K562 (cell line): ENCODE measurements at regions not wholly inside any gene's neighbourhood (a gene's known extent, or its start where the extent isn't known, plus 50 kb on each side); places are given as distances from the start of the nearest gene placed in this dataset.

Experiments used
- ATAC-seq: fragments of 200-7000 bp; cut with Tn5 transposase; 3 replicates; pipeline ENCODE4 v1.9.1; 2020; ENCODE audit warnings: moderate library complexity
- BruUV-seq: library from RNA; stranded (reverse); fragments of 400-500 nt; replicated peaks from 2 replicates; lab custom pipeline; 2021; lab: Mats Ljungman, UMichigan
- CTCF ChIA-PET: fragments of 300-600 bp; formaldehyde crosslinking; extraction: SDS; loops from one replicate; lab custom pipeline; 2021; ENCODE audit warnings: low intra/inter-chr PET ratio; lab: Yijun Ruan, JAX
- POLR2A ChIA-PET: fragments of 300-600, 350-650 bp; sonication (Branson Sonifier 250); formaldehyde crosslinking; extraction: SDS; loops from one replicate; lab custom pipeline; 2021; ENCODE audit warnings: antibody characterized with exemption, inconsistent platforms; lab: Yijun Ruan, JAX
- DNase-seq, 4 experiments: peaks; one replicate each; pipeline versions ENCODE4 v3.0.0 to v3.0.0-alpha.2; 2011 to 2018; ENCODE audit warnings: low spot score in 3 of 4, mixed read lengths in 3 of 4; ENCODE audit errors: extremely low read depth in 1 of 4
- FAIRE-seq: peaks from 2 replicates; lab custom pipeline; 2011; peaks lifted over from hg19 to GRCh38; lab: Jason Lieb, UNC
- H2AFZ ChIP-seq: 2 replicates; pipeline ENCODE4 v1.6.0; 2011; ENCODE audit warnings: low read depth, low read length, control low read depth, inconsistent platforms
- H3K27ac ChIP-seq: fragments of 200-600 bp; 3 replicates; pipeline ENCODE4 v1.8.0; 2011; ENCODE audit warnings: low read depth, mild to moderate bottlenecking, control low read depth, inconsistent platforms, low read length, moderate library complexity, mixed read lengths; ENCODE audit errors: extremely low read depth
- H3K27me3 ChIP-seq, 2 experiments: fragments of 300-600 bp in 1 of 2; 2 replicates in 1 of 2; 3 replicates in 1 of 2; pipeline versions ENCODE4 v1.6.0 to v1.8.0; 2011; ENCODE audit warnings: inconsistent platforms in 2 of 2, low read length in 2 of 2, mild to moderate bottlenecking in 1 of 2, mixed read lengths in 1 of 2, moderate library complexity in 1 of 2; ENCODE audit not compliant: control insufficient read depth in 2 of 2, insufficient read depth in 2 of 2
- H3K36me3 ChIP-seq: fragments of 300-600 bp; 3 replicates; pipeline ENCODE4 v1.8.0; 2011; ENCODE audit warnings: mild to moderate bottlenecking, low read length, inconsistent platforms; ENCODE audit not compliant: control insufficient read depth, insufficient read depth
- H3K4me1 ChIP-seq, 2 experiments: fragments of 200-600 bp in 1 of 2; replicated peaks in 1 of 2; 2 replicates in 1 of 2; 3 replicates in 1 of 2; pipeline versions ENCODE4 v1.5.1 to v1.8.0; 2011; ENCODE audit warnings: inconsistent platforms in 2 of 2, low read length in 2 of 2, mild to moderate bottlenecking in 1 of 2, mixed read lengths in 1 of 2, moderate library complexity in 1 of 2; ENCODE audit not compliant: control insufficient read depth in 2 of 2, insufficient read depth in 2 of 2
- H3K4me2 ChIP-seq: 2 replicates; pipeline ENCODE4 v1.6.1; 2011; ENCODE audit warnings: low read length, control low read depth, inconsistent platforms, mixed read lengths; ENCODE audit not compliant: insufficient read depth
- H3K4me3 ChIP-seq: fragments of 200-600 bp; sonication (generic), shearing (Covaris generic); 2 replicates; pipeline ENCODE4 v1.5.1; 2016; ENCODE audit warnings: control low read depth, inconsistent platforms
- H3K79me2 ChIP-seq: fragments of 200-600 bp; 3 replicates; pipeline ENCODE4 v1.8.0; 2011; ENCODE audit warnings: low read length, inconsistent platforms; ENCODE audit not compliant: control insufficient read depth, insufficient read depth
- H3K9ac ChIP-seq, 2 experiments: 2 replicates each; pipeline versions ENCODE4 v1.6.0 to v1.6.1; 2011; ENCODE audit warnings: low read depth in 2 of 2, low read length in 2 of 2, control low read depth in 1 of 2, inconsistent platforms in 1 of 2, mild to moderate bottlenecking in 1 of 2, mixed read lengths in 1 of 2; ENCODE audit not compliant: insufficient read depth in 1 of 2
- H3K9me1 ChIP-seq: one replicate; pipeline ENCODE4 v1.6.0; 2011; ENCODE audit warnings: inconsistent platforms, mild to moderate bottlenecking, low read length, moderate library complexity; ENCODE audit not compliant: control insufficient read depth, insufficient read depth
- H3K9me3 ChIP-seq: replicated peaks from 2 replicates; pipeline ENCODE4 v1.5.1; 2011; ENCODE audit warnings: low read depth, low read length, inconsistent platforms; ENCODE audit not compliant: control insufficient read depth, insufficient read depth
- H4K20me1 ChIP-seq: replicated peaks from 2 replicates; pipeline ENCODE4 v1.6.1; 2011; ENCODE audit warnings: low read length, inconsistent platforms, mixed read lengths; ENCODE audit not compliant: control insufficient read depth, insufficient read depth
- SNIP1 ChIP-seq: fragments of 450-650 bp; IDR thresholded peaks from 2 replicates; pipeline ENCODE4 v1.7.1; 2017; ENCODE audit warnings: low read depth, mild to moderate bottlenecking
- ZBTB34 ChIP-seq: fragments of 250-450 bp; sonication (Bioruptor Pico); IDR thresholded peaks from 2 replicates; pipeline ENCODE4 v1.8.0; 2021; ENCODE audit warnings: mild to moderate bottlenecking, moderate library complexity
- ZNF12 ChIP-seq: sonication (generic); formaldehyde crosslinking; IDR thresholded peaks from 2 replicates; pipeline ENCODE4 v1.4.0; 2020; ENCODE audit warnings: mild to moderate bottlenecking, missing genetic modification reagents
- ZNF140 ChIP-seq: fragments of 250-450 bp; sonication (Bioruptor Pico); IDR thresholded peaks from 2 replicates; pipeline ENCODE4 v1.8.0; 2021; ENCODE audit warnings: moderate library complexity, mild to moderate bottlenecking, inconsistent platforms
- WGBS: fragments of 100-300 bp; shearing (Covaris generic); methylation state at CpG from one replicate; pipeline ENCODE4 v1.1.6; 2016; ENCODE audit warnings: low coverage, mixed read lengths; ENCODE audit not compliant: insufficient coverage; ENCODE audit errors: missing lambda C conversion rate; 5-methylcytosine and 5-hydroxymethylcytosine counted together
- in situ Hi-C: fragments of 300-500 bp; cut with MboI; formaldehyde crosslinking; loops from 4 replicates; pipeline ENCODE4 v1.15.0; 2018; ENCODE audit warnings: inconsistent platforms, mixed read lengths
- intact Hi-C: fragments of 100-400 bp; cut with micrococcal nuclease; formaldehyde crosslinking; loops from 2 replicates; pipeline ENCODE4 v1.14.2; 2022
- TF ChIP-seq, protein P1 (sequence below): sonication (generic); formaldehyde crosslinking; IDR thresholded peaks from 2 replicates; pipeline ENCODE4 v1.8.0; 2023; ENCODE audit warnings: mild to moderate bottlenecking, missing genetic modification reagents

- TF ChIP-seq ZNF12 (CRISPR knock-in tag), result no peak
- TF ChIP-seq ZBTB34 (CRISPR knock-in tag), result no peak
- TF ChIP-seq SNIP1, result no peak
- no peak for TF ChIP-seq ZNF140 (CRISPR knock-in tag)
- TF ChIP-seq, protein P1, sequence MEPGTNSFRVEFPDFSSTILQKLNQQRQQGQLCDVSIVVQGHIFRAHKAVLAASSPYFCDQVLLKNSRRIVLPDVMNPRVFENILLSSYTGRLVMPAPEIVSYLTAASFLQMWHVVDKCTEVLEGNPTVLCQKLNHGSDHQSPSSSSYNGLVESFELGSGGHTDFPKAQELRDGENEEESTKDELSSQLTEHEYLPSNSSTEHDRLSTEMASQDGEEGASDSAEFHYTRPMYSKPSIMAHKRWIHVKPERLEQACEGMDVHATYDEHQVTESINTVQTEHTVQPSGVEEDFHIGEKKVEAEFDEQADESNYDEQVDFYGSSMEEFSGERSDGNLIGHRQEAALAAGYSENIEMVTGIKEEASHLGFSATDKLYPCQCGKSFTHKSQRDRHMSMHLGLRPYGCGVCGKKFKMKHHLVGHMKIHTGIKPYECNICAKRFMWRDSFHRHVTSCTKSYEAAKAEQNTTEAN (CRISPR knock-in tag), result no peak
- Histone ChIP-seq H3K27ac (no peak overlapping the region), H3K4me3 (no peak overlapping the region), H3K9me3 (no peaks in the 10 kb centered on the region), H3K9ac (no peak overlapping the region), H4K20me1 (no peaks in the 10 kb centered on the region), H3K4me2 (no peak overlapping the region), H3K36me3 (no peaks in the 10 kb centered on the region), H3K79me2 (no peaks in the 10 kb centered on the region), H3K27me3 (peaks cover 0 to 9% of the 10 kb centered on the region in 2 experiments; a peak in 1 of 5 replicates), H2AFZ (no peak overlapping the region), H3K4me1 (no peaks in the 10 kb centered on the region), H3K9me1 (no peaks in the 10 kb centered on the region)
- CTCF ChIA-PET, result no interaction called here
- DNase-seq (no peak), ATAC-seq (no peak), FAIRE-seq (no peak)
- intact Hi-C loops (loop anchor here (10.0 kb wide), 1 partner anchor 618 kb away; no protein-coding TSS in a partner anchor), in situ Hi-C loops (no loop called here)
- BruUV-seq, result no TSS peak
- POLR2A ChIA-PET, result no interaction called here
- WGBS, result 0% methylated on average over 2 of the region's 5 CpGs
These were observed 146.4 kb upstream of the COX10 start for GRCh38 chr17:13922885-13923284.
